ENCODE measurements at regions not wholly inside any gene's neighbourhood (a gene's known extent, or its start where the extent isn't known, plus 50 kb on each side); places are given as distances from the start of the nearest gene placed in this dataset.

DNA sequence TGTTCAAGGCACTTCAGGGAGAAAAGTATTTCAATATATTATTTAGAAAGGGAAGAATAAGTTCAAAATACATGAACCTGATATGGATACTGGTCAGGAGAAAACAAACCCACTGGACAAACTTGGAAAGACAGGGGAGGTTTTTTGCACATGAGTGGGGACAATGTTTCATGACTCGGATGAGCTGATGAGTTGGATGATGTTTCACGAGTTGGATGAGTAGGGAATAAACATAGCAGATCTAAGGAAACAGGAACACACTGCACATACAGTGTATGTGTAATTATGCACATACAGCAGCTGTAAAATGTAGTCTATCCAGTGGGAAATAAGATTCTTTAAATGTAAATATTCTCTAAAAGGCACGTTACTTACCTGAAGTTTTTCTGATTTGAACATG, 682.9 kb upstream of the ADAMTS5 start:
- Histone ChIP-seq H3K27me3 (no peaks in the 10 kb centered on the region), H3K4me1 (no peaks in the 10 kb centered on the region), H3K27ac (no peak overlapping the region), H3K36me3 (replicated peaks in 1 of 2; ENCODE audit: insufficient read depth in 1 of 2, low read depth in 2 of 2) (no peaks in the 10 kb centered on the region), H3K9me3 (no peaks in the 10 kb centered on the region), H3K4me3 (no peak overlapping the region)
- no peak for ATAC-seq
- intact Hi-C loops (cut with DNase I): no loop called here
- DNase-seq: no peak
- WGBS, 2 donors: 64 to 76% methylated on average over 3 of the region's 3 CpGs
- TF ChIP-seq POLR2A (IDR thresholded peaks at IDR 0.05): no peak
- TF ChIP-seq, protein P1, sequence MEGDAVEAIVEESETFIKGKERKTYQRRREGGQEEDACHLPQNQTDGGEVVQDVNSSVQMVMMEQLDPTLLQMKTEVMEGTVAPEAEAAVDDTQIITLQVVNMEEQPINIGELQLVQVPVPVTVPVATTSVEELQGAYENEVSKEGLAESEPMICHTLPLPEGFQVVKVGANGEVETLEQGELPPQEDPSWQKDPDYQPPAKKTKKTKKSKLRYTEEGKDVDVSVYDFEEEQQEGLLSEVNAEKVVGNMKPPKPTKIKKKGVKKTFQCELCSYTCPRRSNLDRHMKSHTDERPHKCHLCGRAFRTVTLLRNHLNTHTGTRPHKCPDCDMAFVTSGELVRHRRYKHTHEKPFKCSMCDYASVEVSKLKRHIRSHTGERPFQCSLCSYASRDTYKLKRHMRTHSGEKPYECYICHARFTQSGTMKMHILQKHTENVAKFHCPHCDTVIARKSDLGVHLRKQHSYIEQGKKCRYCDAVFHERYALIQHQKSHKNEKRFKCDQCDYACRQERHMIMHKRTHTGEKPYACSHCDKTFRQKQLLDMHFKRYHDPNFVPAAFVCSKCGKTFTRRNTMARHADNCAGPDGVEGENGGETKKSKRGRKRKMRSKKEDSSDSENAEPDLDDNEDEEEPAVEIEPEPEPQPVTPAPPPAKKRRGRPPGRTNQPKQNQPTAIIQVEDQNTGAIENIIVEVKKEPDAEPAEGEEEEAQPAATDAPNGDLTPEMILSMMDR (IDR thresholded peaks at IDR 0.05): no peak

DNA sequence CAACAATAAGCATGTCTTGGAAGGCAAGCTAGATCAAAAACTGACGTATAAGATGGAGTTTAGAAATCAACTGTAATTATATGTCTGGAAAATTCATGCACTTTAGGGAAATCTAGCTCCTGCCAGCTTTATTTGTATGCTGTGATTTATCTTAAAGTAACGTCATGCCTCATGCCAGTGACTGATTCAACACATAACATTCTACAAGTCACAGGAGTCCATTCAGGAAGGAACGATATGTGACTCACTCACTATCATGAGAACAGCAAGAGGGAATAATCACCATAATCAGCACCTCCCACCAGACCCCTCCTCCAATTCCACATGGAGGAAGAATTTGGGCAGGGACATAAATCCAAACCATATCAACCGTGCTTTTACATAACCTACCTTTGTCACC, 682.4 kb upstream of the ADAMTS5 start:
- 44 to 47% methylated on average over 4 of the region's 4 CpGs for WGBS, 2 donors

DNA sequence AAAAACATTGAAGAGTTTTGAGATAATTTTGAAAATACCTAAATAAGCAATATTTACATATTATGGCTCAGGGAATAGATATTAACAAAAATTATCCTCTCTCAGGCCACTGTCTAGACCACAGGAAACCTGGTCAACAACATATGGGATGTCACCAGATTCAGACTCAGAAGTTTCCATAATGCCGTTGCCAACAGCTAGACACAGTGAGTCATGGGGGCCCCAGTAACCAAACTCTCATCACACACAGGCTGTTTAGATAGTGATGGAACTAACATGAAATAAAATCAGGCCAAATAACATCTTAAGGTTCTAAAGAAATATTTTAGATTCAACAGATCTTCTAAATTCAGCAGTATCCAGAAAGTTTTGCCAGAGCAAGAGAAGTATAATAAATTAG, 681.7 kb upstream of the ADAMTS5 start:
- H3K36me3 ChIP-seq (replicated peaks in 1 of 2; ENCODE audit: insufficient read depth in 1 of 2, low read depth in 2 of 2): no peaks in the 10 kb centered on the region
- ATAC-seq: no peak
- H3K27me3 ChIP-seq: no peaks in the 10 kb centered on the region
- H3K4me3 ChIP-seq: no peak overlapping the region
- no peak overlapping the region for H3K27ac ChIP-seq
- DNase-seq: no peak
- H3K4me1 ChIP-seq: no peaks in the 10 kb centered on the region
- no peak for TF ChIP-seq POLR2A (IDR thresholded peaks at IDR 0.05)
- TF ChIP-seq, protein P1 (IDR thresholded peaks at IDR 0.05): no peak
- 88 to 92% methylated on average over 1 of the region's 1 CpG for WGBS, 2 donors
- H3K9me3 ChIP-seq: no peaks in the 10 kb centered on the region
- intact Hi-C loops (cut with DNase I): no loop called here

More for the DNA sequence above, 682.4 kb upstream of the ADAMTS5 start:
- Histone ChIP-seq H3K4me1 (no peaks in the 10 kb centered on the region), H3K36me3 (replicated peaks in 1 of 2; ENCODE audit: insufficient read depth in 1 of 2, low read depth in 2 of 2) (no peaks in the 10 kb centered on the region), H3K27me3 (no peaks in the 10 kb centered on the region), H3K27ac (no peak overlapping the region), H3K9me3 (no peaks in the 10 kb centered on the region), H3K4me3 (no peak overlapping the region)
- intact Hi-C loops (cut with DNase I): no loop called here
- DNase-seq (no peak), ATAC-seq (no peak)
- TF ChIP-seq POLR2A (IDR thresholded peaks at IDR 0.05): no peak
- TF ChIP-seq, protein P1 (IDR thresholded peaks at IDR 0.05): no peak

DNA sequence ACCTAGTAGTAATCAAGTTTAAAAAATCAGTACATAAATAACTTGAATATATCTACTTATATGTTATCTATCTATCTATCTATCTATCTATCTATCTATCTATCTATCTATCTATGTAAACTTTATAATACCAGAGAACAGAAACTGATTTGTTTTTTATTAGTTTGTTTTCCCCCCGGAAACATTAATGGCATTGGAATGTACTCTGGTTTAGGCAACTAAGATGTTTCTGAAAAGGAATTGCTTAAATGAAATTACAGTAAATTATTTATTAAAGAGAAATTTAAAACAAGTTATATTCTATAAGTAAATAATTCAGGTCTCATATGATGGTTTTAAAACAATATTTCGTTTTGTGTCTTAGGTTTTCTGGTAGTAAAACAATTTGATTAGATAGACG, 681.0 kb upstream of the ADAMTS5 start:
- no peak for ATAC-seq
- WGBS, 2 donors: 35 to 54% methylated on average over 3 of the region's 3 CpGs

DNA sequence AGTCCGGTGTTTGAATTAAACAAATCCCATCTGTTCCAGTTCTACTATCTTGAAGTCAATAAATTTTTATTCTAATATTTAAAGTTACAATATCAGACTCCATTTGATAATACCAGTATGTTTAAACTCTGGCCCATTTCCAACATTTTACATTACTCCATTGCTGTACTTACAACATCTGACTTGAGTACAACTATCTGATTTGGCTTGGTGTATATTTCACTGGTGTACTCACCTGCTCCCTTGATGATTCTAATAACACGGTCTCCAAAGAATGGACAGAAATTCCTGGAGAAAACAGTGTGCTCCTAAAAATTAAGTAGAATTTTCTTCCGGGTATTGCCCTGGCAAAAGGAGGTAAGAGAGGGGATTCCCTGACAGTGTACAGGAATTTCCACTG, 680.5 kb upstream of the ADAMTS5 start:
- H3K36me3 ChIP-seq (replicated peaks in 1 of 2; ENCODE audit: insufficient read depth in 1 of 2, low read depth in 2 of 2): no peaks in the 10 kb centered on the region
- ATAC-seq (no peak), DNase-seq (no peak)
- H3K9me3 ChIP-seq: no peaks in the 10 kb centered on the region
- H3K4me1 ChIP-seq: no peaks in the 10 kb centered on the region
- H3K4me3 ChIP-seq: no peak overlapping the region
- TF ChIP-seq, protein P1 (IDR thresholded peaks at IDR 0.05): no peak
- TF ChIP-seq POLR2A (IDR thresholded peaks at IDR 0.05): no peak
- intact Hi-C loops (cut with DNase I): no loop called here
- no peaks in the 10 kb centered on the region for H3K27me3 ChIP-seq
- H3K27ac ChIP-seq: no peak overlapping the region
- 32 to 38% methylated on average over 3 of the region's 3 CpGs for WGBS, 2 donors

More for the DNA sequence above, 681.0 kb upstream of the ADAMTS5 start:
- no peaks in the 10 kb centered on the region for H3K27me3 ChIP-seq
- no peaks in the 10 kb centered on the region for H3K4me1 ChIP-seq
- H3K36me3 ChIP-seq (replicated peaks in 1 of 2; ENCODE audit: insufficient read depth in 1 of 2, low read depth in 2 of 2): no peaks in the 10 kb centered on the region
- no peak for TF ChIP-seq POLR2A (IDR thresholded peaks at IDR 0.05)
- TF ChIP-seq, protein P1 (IDR thresholded peaks at IDR 0.05): no peak
- intact Hi-C loops (cut with DNase I): no loop called here
- no peaks in the 10 kb centered on the region for H3K9me3 ChIP-seq
- no peak overlapping the region for H3K4me3 ChIP-seq
- H3K27ac ChIP-seq: no peak overlapping the region
- no peak for DNase-seq
